K562 (cell line): ENCODE measurements at regions not wholly inside any gene's neighbourhood (a gene's known extent, or its start where the extent isn't known, plus 50 kb on each side); places are given as distances from the start of the nearest gene placed in this dataset.

Source experiments
- ATF6 ChIP-seq: sonication (generic); formaldehyde crosslinking; IDR thresholded peaks from 2 replicates; pipeline ENCODE4 v1.4.0; 2020; ENCODE audit warnings: mild to moderate bottlenecking, missing genetic modification reagents
- L3MBTL2 ChIP-seq: fragments of 450-650 bp; IDR thresholded peaks from 2 replicates; pipeline ENCODE4 v1.6.1; 2016; ENCODE audit warnings: mild to moderate bottlenecking, moderate library complexity
- USF2 ChIP-seq: sonication (generic); formaldehyde crosslinking; IDR thresholded peaks from 2 replicates; pipeline ENCODE4 v1.5.0; 2020; ENCODE audit warnings: missing genetic modification reagents
- ZBTB26 ChIP-seq: fragments of 450-650 bp; formaldehyde crosslinking; IDR thresholded peaks from 2 replicates; pipeline ENCODE4 v1.4.0; 2022; ENCODE audit warnings: missing genetic modification characterization
- ZC3H4 ChIP-seq: sonication (generic); formaldehyde crosslinking; IDR thresholded peaks from 2 replicates; pipeline ENCODE4 v1.9.0; 2021; ENCODE audit warnings: missing genetic modification reagents, borderline replicate concordance
- TF ChIP-seq, protein P1 (sequence below): sonication (generic); formaldehyde crosslinking; IDR thresholded peaks from 2 replicates; pipeline ENCODE4 v1.8.0; 2023; ENCODE audit warnings: missing genetic modification reagents, mild to moderate bottlenecking, borderline replicate concordance

DNA sequence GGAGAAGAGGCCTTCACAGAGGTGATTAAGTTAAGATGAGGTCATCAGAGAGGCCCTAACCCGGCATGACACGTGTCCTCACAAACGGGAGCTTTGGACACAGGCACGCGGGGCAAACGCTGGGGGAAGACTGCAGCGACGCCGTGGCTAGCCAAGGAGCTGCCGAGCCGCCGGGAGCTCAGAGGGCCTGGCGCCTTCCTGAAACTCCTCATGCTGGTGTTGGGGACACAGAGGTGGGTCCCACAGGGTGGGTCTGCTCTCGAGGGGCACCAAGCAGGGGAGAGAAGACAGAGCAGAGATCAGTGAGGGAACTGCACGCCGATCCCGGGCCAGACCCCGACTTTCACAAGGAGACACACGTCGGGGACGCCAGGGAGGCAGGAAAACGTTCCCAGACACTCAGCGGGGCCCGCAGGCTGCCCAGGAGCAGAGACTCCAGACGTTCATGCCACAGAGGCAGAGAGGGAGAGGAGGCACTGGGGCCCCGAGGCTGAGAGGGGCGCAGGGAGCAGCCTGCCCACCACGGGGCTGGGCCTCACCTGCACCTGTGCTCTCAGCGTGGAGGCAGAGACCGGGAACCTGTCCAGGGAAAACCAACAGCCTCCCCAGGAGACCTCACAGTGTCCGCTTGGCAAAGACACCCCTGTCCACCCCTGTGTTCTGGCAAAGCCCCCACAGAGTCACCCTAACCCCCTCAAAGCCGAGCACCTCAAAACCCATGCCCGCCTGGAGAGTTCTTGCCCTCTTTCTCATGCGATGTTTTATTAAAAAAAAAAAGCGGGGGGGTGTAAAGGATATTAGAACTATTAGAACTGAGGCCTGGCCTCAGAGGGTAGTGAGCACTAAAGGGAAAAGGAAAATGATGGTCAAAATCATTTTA is 103.8 kb downstream of the PDGFA start (continued):
- TF ChIP-seq ZBTB26 (CRISPR knock-in tag) (no peak), USF2 (CRISPR knock-in tag) (peak; percentile 6; the same call in 1 of the 2 replicates), ATF6 (CRISPR knock-in tag) (no peak), ZC3H4 (CRISPR knock-in tag) (no peak), L3MBTL2 (peak; percentile 40; the same call in 1 of the 2 replicates)
- TF ChIP-seq, protein P1, sequence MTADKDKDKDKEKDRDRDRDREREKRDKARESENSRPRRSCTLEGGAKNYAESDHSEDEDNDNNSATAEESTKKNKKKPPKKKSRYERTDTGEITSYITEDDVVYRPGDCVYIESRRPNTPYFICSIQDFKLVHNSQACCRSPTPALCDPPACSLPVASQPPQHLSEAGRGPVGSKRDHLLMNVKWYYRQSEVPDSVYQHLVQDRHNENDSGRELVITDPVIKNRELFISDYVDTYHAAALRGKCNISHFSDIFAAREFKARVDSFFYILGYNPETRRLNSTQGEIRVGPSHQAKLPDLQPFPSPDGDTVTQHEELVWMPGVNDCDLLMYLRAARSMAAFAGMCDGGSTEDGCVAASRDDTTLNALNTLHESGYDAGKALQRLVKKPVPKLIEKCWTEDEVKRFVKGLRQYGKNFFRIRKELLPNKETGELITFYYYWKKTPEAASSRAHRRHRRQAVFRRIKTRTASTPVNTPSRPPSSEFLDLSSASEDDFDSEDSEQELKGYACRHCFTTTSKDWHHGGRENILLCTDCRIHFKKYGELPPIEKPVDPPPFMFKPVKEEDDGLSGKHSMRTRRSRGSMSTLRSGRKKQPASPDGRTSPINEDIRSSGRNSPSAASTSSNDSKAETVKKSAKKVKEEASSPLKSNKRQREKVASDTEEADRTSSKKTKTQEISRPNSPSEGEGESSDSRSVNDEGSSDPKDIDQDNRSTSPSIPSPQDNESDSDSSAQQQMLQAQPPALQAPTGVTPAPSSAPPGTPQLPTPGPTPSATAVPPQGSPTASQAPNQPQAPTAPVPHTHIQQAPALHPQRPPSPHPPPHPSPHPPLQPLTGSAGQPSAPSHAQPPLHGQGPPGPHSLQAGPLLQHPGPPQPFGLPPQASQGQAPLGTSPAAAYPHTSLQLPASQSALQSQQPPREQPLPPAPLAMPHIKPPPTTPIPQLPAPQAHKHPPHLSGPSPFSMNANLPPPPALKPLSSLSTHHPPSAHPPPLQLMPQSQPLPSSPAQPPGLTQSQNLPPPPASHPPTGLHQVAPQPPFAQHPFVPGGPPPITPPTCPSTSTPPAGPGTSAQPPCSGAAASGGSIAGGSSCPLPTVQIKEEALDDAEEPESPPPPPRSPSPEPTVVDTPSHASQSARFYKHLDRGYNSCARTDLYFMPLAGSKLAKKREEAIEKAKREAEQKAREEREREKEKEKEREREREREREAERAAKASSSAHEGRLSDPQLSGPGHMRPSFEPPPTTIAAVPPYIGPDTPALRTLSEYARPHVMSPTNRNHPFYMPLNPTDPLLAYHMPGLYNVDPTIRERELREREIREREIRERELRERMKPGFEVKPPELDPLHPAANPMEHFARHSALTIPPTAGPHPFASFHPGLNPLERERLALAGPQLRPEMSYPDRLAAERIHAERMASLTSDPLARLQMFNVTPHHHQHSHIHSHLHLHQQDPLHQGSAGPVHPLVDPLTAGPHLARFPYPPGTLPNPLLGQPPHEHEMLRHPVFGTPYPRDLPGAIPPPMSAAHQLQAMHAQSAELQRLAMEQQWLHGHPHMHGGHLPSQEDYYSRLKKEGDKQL (CRISPR knock-in tag): no peak
